Liver (tissue), 3 donors: ENCODE measurements at regions not wholly inside any gene's neighbourhood (a gene's known extent, or its start where the extent isn't known, plus 50 kb on each side); places are given as distances from the start of the nearest gene placed in this dataset.

Source experiments
- EGR1 ChIP-seq, 2 donors: IDR thresholded peaks; 2 replicates each; pipeline ENCODE4 v1.6.1; 2016 to 2018; ENCODE audit warnings: antibody characterized with exemption in 2 of 2, low read depth in 2 of 2
- GABPA ChIP-seq, 2 donors: IDR thresholded peaks in 1 of 2; conservative IDR thresholded peaks in 1 of 2; 2 replicates each; pipeline ENCODE4 v1.6.1; 2016; ENCODE audit warnings: antibody characterized with exemption in 2 of 2, mild to moderate bottlenecking in 1 of 2, moderate library complexity in 1 of 2
- JUND ChIP-seq, 2 donors: IDR thresholded peaks; 2 replicates each; pipeline ENCODE4 v1.6.1; 2016; ENCODE audit warnings: antibody characterized with exemption in 2 of 2
- NR2F2 ChIP-seq: IDR thresholded peaks from 2 replicates; pipeline ENCODE4 v1.6.1; 2016; ENCODE audit warnings: antibody characterized with exemption
- RAD21 ChIP-seq, 2 donors: IDR thresholded peaks; 2 replicates each; pipeline ENCODE4 v1.6.1; 2016; ENCODE audit warnings: antibody characterized with exemption in 2 of 2, mild to moderate bottlenecking in 2 of 2
- RXRA ChIP-seq, 2 donors: IDR thresholded peaks; 2 replicates each; pipeline ENCODE4 v1.6.1; 2017 to 2018; ENCODE audit warnings: antibody characterized with exemption in 2 of 2, mild to moderate bottlenecking in 1 of 2
- SP1 ChIP-seq: IDR thresholded peaks from 2 replicates; pipeline ENCODE4 v1.6.1; 2018; ENCODE audit warnings: antibody characterized with exemption, mild to moderate bottlenecking
- TAF1 ChIP-seq: conservative IDR thresholded peaks from 2 replicates; pipeline ENCODE4 v1.6.1; 2016; ENCODE audit warnings: antibody characterized with exemption, mild to moderate bottlenecking
- YY1 ChIP-seq: IDR thresholded peaks from 2 replicates; pipeline ENCODE4 v1.6.1; 2016; ENCODE audit warnings: antibody characterized with exemption, mild to moderate bottlenecking
- TF ChIP-seq, protein P1 (sequence below): fragments of 150-350 bp; IDR thresholded peaks from 2 replicates; pipeline ENCODE4 v1.5.1; 2017; ENCODE audit warnings: improper control_type of control experiment, low read depth, low read length; ENCODE audit not compliant: missing input control
- TF ChIP-seq, protein P2 (sequence below): IDR thresholded peaks from 2 replicates; pipeline ENCODE4 v1.6.1; 2016; ENCODE audit warnings: antibody characterized with exemption
- TF ChIP-seq, protein P3 (sequence below): IDR thresholded peaks from 2 replicates; pipeline ENCODE4 v1.6.1; 2016; ENCODE audit warnings: antibody characterized with exemption
- TF ChIP-seq, protein P4 (sequence below): IDR thresholded peaks from 2 replicates; pipeline ENCODE4 v1.6.1; 2016; ENCODE audit warnings: antibody characterized with exemption, mild to moderate bottlenecking
- donor health status: healthy.
- donor health status: healthy.

DNA sequence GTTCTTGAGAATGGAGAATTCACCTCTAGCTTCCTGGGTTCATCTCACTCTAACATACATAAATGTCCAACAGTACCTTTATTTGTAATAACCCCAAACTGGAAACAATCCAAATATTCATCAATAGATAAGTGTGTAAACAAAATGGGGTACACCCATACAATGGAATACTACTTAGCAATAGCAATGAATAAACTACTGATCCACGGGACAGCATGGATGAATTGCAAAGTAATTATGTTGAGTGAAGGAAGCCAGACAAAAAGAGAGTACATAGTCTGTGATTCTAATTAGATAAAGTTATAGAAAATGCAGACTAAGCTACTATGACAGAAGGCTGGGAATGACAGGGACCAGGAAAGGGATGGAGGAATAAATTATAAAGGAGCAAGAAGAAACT is 391.3 kb downstream of the CCSER2 start:
- TF ChIP-seq GABPA (IDR thresholded peaks at IDR 0.05 in 1 of 2, conservative IDR thresholded peaks at IDR 0.05 in 1 of 2) (no peak), YY1 (no peak), TAF1 (no peak), SP1 (no peak), EGR1 (IDR thresholded peaks at IDR 0.05; ENCODE audit: low read depth in 2 of 2) (no peak), RAD21 (IDR thresholded peaks at IDR 0.05) (no peak), RXRA (IDR thresholded peaks at IDR 0.05) (no peak), JUND (IDR thresholded peaks at IDR 0.05) (no peak), NR2F2 (no peak)
- TF ChIP-seq, protein P1, sequence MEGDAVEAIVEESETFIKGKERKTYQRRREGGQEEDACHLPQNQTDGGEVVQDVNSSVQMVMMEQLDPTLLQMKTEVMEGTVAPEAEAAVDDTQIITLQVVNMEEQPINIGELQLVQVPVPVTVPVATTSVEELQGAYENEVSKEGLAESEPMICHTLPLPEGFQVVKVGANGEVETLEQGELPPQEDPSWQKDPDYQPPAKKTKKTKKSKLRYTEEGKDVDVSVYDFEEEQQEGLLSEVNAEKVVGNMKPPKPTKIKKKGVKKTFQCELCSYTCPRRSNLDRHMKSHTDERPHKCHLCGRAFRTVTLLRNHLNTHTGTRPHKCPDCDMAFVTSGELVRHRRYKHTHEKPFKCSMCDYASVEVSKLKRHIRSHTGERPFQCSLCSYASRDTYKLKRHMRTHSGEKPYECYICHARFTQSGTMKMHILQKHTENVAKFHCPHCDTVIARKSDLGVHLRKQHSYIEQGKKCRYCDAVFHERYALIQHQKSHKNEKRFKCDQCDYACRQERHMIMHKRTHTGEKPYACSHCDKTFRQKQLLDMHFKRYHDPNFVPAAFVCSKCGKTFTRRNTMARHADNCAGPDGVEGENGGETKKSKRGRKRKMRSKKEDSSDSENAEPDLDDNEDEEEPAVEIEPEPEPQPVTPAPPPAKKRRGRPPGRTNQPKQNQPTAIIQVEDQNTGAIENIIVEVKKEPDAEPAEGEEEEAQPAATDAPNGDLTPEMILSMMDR = no peak
- TF ChIP-seq, protein P2, sequence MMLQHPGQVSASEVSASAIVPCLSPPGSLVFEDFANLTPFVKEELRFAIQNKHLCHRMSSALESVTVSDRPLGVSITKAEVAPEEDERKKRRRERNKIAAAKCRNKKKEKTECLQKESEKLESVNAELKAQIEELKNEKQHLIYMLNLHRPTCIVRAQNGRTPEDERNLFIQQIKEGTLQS = no peak
- TF ChIP-seq, protein P3, sequence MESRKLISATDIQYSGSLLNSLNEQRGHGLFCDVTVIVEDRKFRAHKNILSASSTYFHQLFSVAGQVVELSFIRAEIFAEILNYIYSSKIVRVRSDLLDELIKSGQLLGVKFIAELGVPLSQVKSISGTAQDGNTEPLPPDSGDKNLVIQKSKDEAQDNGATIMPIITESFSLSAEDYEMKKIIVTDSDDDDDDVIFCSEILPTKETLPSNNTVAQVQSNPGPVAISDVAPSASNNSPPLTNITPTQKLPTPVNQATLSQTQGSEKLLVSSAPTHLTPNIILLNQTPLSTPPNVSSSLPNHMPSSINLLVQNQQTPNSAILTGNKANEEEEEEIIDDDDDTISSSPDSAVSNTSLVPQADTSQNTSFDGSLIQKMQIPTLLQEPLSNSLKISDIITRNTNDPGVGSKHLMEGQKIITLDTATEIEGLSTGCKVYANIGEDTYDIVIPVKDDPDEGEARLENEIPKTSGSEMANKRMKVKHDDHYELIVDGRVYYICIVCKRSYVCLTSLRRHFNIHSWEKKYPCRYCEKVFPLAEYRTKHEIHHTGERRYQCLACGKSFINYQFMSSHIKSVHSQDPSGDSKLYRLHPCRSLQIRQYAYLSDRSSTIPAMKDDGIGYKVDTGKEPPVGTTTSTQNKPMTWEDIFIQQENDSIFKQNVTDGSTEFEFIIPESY = no peak
- TF ChIP-seq, protein P4, sequence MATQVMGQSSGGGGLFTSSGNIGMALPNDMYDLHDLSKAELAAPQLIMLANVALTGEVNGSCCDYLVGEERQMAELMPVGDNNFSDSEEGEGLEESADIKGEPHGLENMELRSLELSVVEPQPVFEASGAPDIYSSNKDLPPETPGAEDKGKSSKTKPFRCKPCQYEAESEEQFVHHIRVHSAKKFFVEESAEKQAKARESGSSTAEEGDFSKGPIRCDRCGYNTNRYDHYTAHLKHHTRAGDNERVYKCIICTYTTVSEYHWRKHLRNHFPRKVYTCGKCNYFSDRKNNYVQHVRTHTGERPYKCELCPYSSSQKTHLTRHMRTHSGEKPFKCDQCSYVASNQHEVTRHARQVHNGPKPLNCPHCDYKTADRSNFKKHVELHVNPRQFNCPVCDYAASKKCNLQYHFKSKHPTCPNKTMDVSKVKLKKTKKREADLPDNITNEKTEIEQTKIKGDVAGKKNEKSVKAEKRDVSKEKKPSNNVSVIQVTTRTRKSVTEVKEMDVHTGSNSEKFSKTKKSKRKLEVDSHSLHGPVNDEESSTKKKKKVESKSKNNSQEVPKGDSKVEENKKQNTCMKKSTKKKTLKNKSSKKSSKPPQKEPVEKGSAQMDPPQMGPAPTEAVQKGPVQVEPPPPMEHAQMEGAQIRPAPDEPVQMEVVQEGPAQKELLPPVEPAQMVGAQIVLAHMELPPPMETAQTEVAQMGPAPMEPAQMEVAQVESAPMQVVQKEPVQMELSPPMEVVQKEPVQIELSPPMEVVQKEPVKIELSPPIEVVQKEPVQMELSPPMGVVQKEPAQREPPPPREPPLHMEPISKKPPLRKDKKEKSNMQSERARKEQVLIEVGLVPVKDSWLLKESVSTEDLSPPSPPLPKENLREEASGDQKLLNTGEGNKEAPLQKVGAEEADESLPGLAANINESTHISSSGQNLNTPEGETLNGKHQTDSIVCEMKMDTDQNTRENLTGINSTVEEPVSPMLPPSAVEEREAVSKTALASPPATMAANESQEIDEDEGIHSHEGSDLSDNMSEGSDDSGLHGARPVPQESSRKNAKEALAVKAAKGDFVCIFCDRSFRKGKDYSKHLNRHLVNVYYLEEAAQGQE = no peak
